ENCODE measurements at regions not wholly inside any gene's neighbourhood (a gene's known extent, or its start where the extent isn't known, plus 50 kb on each side); places are given as distances from the start of the nearest gene placed in this dataset.

DNA sequence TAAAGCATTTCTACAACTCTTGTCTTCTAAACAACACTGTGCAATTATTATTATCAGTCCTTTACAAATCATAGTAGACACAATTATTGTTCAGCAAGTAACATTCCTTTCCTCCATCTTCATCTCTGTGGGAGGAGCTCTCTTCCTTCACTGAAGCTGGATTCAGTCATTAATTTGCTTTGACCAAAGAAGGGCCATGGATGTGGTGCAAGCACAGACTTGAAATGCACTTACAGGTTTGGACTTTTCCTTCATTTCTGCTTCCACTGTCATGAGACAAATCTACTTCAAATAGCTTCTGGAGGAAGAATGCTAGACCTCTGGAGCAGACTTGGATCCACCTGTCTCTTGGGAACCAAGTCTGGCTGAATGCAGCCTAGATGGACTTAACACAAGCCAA, 336.6 kb upstream of the SLITRK6 start:
- DNase-seq = no peak
- intact Hi-C loops (cut with DNase I) = no loop called here
- TF ChIP-seq, protein P1, sequence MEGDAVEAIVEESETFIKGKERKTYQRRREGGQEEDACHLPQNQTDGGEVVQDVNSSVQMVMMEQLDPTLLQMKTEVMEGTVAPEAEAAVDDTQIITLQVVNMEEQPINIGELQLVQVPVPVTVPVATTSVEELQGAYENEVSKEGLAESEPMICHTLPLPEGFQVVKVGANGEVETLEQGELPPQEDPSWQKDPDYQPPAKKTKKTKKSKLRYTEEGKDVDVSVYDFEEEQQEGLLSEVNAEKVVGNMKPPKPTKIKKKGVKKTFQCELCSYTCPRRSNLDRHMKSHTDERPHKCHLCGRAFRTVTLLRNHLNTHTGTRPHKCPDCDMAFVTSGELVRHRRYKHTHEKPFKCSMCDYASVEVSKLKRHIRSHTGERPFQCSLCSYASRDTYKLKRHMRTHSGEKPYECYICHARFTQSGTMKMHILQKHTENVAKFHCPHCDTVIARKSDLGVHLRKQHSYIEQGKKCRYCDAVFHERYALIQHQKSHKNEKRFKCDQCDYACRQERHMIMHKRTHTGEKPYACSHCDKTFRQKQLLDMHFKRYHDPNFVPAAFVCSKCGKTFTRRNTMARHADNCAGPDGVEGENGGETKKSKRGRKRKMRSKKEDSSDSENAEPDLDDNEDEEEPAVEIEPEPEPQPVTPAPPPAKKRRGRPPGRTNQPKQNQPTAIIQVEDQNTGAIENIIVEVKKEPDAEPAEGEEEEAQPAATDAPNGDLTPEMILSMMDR (IDR thresholded peaks at IDR 0.05) = no peak
- TF ChIP-seq POLR2A (IDR thresholded peaks at IDR 0.05) (no peak), EP300 (IDR thresholded peaks at IDR 0.05) (no peak)

DNA sequence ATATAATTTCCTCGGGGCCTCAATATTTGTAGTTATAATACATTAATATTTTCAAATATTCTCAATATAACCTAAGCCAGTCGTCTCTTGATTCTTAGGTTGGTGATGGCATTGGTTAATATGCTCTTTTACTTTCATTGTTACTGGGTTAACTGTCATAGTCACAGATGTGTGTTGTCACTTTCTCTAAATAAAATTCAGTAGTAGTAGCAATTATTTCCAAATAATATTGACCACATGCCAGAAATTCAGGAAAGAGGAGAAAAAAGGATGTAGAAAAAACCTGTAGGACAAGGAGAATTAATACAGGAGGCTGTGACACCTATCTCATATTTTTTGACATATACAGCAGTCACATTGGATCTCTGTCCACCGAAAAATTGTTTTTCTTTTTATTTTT, 322.7 kb upstream of the SLITRK6 start:
- Histone ChIP-seq H3K27ac (no peak overlapping the region), H3K4me1 (ENCODE audit: insufficient read depth) (no peaks in the 10 kb centered on the region), H3K36me3 (no peaks in the 10 kb centered on the region), H3K4me3 (no peak overlapping the region), H3K27me3 (no peaks in the 10 kb centered on the region), H3K9me3 (no peaks in the 10 kb centered on the region)
- intact Hi-C loops (cut with DNase I) = no loop called here
- WGBS, 3 donors = 68 to 78% (median 72%) methylated on average over 3 of the region's 3 CpGs
- no peak for DNase-seq
- TF ChIP-seq, protein P1 (IDR thresholded peaks at IDR 0.05) = no peak
- TF ChIP-seq POLR2A (IDR thresholded peaks at IDR 0.05) (no peak), EP300 (IDR thresholded peaks at IDR 0.05) (no peak)

More for the DNA sequence above, 336.6 kb upstream of the SLITRK6 start:
- H3K9me3 ChIP-seq = no peaks in the 10 kb centered on the region
- H3K27ac ChIP-seq = no peak overlapping the region
- no peaks in the 10 kb centered on the region for H3K4me1 ChIP-seq (ENCODE audit: insufficient read depth)
- peaks cover 2% of the 10 kb centered on the region for H3K27me3 ChIP-seq
- H3K36me3 ChIP-seq = no peaks in the 10 kb centered on the region
- H3K4me3 ChIP-seq = no peak overlapping the region

DNA sequence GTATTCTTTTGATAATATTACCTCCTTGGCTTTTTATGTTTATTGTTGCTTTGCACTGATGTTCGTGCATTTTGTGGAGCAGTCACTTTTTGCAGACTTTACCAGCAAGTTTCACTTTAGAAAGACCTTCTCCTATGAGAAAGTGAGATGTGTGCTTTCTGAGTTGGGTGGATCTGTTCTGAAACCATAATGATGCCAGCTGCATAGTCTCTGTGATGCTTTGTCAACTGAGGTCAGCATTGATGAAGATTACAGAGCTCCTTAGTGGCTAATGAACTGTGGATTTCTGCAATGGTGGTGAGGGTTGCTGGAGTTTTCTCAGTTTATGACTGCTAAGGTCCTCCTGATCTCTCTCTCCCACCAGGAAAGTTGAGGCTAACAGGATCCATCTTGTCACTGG, 309.9 kb upstream of the SLITRK6 start:
- no peak overlapping the region for H3K27ac ChIP-seq
- no peak overlapping the region for H3K4me3 ChIP-seq
- no peaks in the 10 kb centered on the region for H3K36me3 ChIP-seq
- WGBS, 3 donors = 58 to 82% (median 77%) methylated on average over 1 of the region's 1 CpG
- H3K27me3 ChIP-seq = no peaks in the 10 kb centered on the region
- no peaks in the 10 kb centered on the region for H3K4me1 ChIP-seq (ENCODE audit: insufficient read depth)
- TF ChIP-seq POLR2A (IDR thresholded peaks at IDR 0.05) (no peak), EP300 (IDR thresholded peaks at IDR 0.05) (no peak)
- TF ChIP-seq, protein P1 (IDR thresholded peaks at IDR 0.05) = no peak
- intact Hi-C loops (cut with DNase I) = no loop called here
- H3K9me3 ChIP-seq = no peaks in the 10 kb centered on the region
- DNase-seq = no peak

DNA sequence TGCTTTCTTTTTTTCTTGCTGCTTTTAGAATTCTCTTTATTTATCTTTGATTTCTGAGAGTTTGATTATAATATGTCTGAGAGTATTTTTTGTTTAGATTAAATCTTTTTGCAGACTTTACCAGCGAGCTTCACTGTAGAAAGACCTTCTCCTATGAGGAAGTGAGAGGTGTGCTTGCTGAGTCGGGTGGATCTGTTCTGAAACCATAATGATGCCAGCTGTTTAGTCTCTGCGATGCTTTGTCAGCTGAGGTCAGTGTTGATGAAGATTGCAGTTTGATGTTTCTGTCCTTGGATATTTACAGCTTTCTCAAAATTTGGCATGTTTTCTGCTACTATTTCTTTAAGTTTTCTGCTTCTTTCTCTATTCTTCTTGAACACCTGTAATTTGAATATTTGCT, 309.1 kb upstream of the SLITRK6 start:
- no peaks in the 10 kb centered on the region for H3K27me3 ChIP-seq
- H3K4me1 ChIP-seq (ENCODE audit: insufficient read depth) = no peaks in the 10 kb centered on the region
- no peaks in the 10 kb centered on the region for H3K36me3 ChIP-seq
- WGBS, 3 donors = 59 to 69% (median 63%) methylated on average over 3 of the region's 3 CpGs
- H3K27ac ChIP-seq = no peak overlapping the region
- no peak for TF ChIP-seq POLR2A (IDR thresholded peaks at IDR 0.05)
- TF ChIP-seq, protein P1 (IDR thresholded peaks at IDR 0.05) = no peak
- H3K9me3 ChIP-seq = no peaks in the 10 kb centered on the region
- DNase-seq = no peak
- intact Hi-C loops (cut with DNase I) = no loop called here
- no peak overlapping the region for H3K4me3 ChIP-seq

DNA sequence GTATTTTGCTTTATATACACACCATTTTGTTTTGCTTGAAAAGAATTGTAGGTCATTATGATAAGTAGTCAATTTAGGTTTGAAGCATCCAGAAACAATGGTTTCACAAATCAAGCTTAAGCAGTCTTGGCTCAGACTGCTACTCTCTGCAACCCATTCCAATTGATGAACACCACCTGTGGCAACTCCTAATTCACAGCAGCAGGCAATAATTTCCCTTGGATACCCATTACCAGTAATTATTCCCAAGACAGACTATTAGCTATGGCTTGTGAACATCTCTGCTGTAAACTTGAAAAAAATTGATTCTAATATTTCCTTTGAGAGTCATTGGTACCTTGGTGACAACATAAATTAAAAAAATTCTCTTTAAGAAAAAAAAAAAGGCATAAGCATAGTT, 299.3 kb upstream of the SLITRK6 start:
- TF ChIP-seq, protein P1 (IDR thresholded peaks at IDR 0.05) = no peak
- TF ChIP-seq EP300 (IDR thresholded peaks at IDR 0.05) = no peak
- TF ChIP-seq POLR2A (IDR thresholded peaks at IDR 0.05) = no peak
- H3K4me1 ChIP-seq (ENCODE audit: insufficient read depth) = no peaks in the 10 kb centered on the region
- H3K36me3 ChIP-seq = no peaks in the 10 kb centered on the region
- H3K27ac ChIP-seq = no peak overlapping the region
- no peak for DNase-seq
- no peak overlapping the region for H3K4me3 ChIP-seq
- intact Hi-C loops (cut with DNase I) = no loop called here
- H3K27me3 ChIP-seq = no peaks in the 10 kb centered on the region
- H3K9me3 ChIP-seq = no peaks in the 10 kb centered on the region
